Activated T-cell treated with anti-CD3 and anti-CD28 coated beads, Interleukin-2, amount 50 U/mL, for 24 hours (primary cell): ENCODE measurements at regions not wholly inside any gene's neighbourhood (a gene's known extent, or its start where the extent isn't known, plus 50 kb on each side); places are given as distances from the start of the nearest gene placed in this dataset.
"Not testable (repeated sequence)": the region's sequence is repeated elsewhere in the genome, so short reads cannot be mapped to it uniquely, and the experiment has no call there.

ENCODE experiments used
- DNase-seq: peaks from one replicate; pipeline ENCODE4 v3.0.0-alpha.2; 2020
- H3K27ac Mint-ChIP-seq: 2 replicates; pipeline ENCODE4 v1.8.0; 2020; ENCODE audit warnings: mild to moderate bottlenecking, mixed read lengths
- H3K27me3 Mint-ChIP-seq: 2 replicates; pipeline ENCODE4 v1.8.0; 2020; ENCODE audit warnings: mixed read lengths
- H3K36me3 Mint-ChIP-seq: 2 replicates; pipeline ENCODE4 v1.8.0; 2020; ENCODE audit warnings: low read depth, mixed read lengths
- H3K4me1 Mint-ChIP-seq: 2 replicates; pipeline ENCODE4 v1.8.0; 2020; ENCODE audit warnings: low read depth, mixed read lengths
- H3K4me3 Mint-ChIP-seq: 2 replicates; pipeline ENCODE4 v1.8.0; 2020; ENCODE audit warnings: mild to moderate bottlenecking, moderate library complexity, mixed read lengths
- H3K9me3 Mint-ChIP-seq: 2 replicates; pipeline ENCODE4 v1.8.0; 2020; ENCODE audit warnings: mixed read lengths

DNA sequence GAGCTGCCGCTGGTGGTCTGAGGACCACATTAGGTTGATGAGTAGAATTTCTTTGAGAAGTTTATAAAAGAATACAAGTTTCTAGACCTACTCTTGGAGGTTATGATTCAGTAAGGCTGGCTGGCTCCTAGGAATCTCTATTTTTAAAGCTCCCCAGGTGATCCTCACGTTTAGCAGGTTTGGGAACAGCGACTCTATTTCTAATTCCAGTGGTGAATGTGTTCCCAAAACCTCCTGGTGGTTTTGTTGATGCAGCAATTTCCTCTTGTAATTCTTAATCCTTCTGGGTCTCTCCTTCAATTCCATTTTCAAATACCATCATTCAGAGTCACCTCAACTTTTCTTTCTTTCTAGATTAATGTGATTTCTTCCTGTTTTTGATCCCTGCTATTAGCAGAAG lies 215.9 kb upstream of the RFX3 start:
- Mint-ChIP-seq H3K4me1 (peaks cover 36% of the 10 kb centered on the region), H3K4me3 (no peak overlapping the region), H3K9me3 (peaks cover 6% of the 10 kb centered on the region), H3K27ac (no peak overlapping the region), H3K27me3 (peaks cover 7% of the 10 kb centered on the region), H3K36me3 (peaks cover 3% of the 10 kb centered on the region)
- no peak for DNase-seq

DNA sequence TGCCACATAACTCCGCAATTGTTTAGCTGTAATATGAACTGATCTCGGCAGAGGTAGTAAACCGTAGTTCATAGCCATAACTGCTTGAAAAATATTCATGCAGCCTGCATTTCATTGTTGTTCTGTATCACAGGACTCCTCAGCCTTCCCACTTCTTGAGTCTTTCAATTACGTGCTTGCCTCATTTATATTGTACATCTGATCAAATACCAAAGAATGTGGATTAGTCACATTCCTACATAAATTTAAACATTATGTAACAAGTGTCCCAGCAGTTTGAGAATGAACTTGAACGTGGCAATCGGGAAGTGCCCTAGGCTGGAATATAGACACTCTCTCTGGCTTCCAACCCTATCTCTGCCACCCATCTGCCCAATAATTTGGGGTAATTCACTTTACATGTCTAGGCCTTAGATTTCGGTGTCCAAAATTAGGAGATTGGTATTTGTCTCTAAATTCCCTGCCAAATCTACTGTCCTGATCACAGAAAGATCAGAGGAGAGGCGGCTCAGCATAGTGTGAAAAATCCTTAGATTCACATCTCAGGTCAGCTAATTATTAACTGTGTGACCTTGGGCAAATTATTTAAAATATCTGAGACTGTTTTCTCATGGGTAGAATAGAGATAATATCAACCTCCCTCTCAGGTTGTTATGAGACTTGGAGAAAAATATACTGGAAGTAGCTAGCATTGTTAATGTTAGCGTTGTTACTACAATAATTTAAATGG lies 215.1 kb upstream of the RFX3 start:
- peaks cover 3% of the 10 kb centered on the region for H3K9me3 Mint-ChIP-seq
- H3K27me3 Mint-ChIP-seq = peaks cover 7% of the 10 kb centered on the region
- no peak overlapping the region for H3K4me3 Mint-ChIP-seq
- H3K36me3 Mint-ChIP-seq = no peaks in the 10 kb centered on the region
- DNase-seq = no peak
- peaks cover 30% of the 10 kb centered on the region for H3K4me1 Mint-ChIP-seq
- no peak overlapping the region for H3K27ac Mint-ChIP-seq

DNA sequence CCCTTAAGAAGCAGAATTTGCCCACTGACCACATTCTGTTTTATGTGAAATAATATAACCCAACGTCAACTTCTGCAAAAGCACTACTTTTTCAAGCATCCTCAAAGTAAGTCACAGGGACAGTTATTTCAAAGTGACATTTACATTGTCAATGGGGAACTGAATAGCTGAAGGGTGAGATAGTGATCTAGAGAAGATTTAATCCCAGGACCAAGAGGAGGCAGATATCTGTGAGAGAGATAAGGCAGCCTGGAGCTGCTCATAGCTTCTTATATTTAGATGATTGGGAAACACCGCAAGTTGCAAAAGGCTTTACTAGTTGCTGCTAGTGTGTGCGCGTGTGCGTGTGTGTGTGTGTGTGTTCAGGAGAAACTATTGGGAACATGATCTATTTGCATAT lies 210.4 kb upstream of the RFX3 start:
- Mint-ChIP-seq H3K36me3 (no peaks in the 10 kb centered on the region), H3K4me1 (peaks cover 30% of the 10 kb centered on the region), H3K4me3 (no peak overlapping the region), H3K9me3 (no peaks in the 10 kb centered on the region), H3K27ac (no peak overlapping the region), H3K27me3 (peaks cover 3% of the 10 kb centered on the region)
- DNase-seq = no peak

DNA sequence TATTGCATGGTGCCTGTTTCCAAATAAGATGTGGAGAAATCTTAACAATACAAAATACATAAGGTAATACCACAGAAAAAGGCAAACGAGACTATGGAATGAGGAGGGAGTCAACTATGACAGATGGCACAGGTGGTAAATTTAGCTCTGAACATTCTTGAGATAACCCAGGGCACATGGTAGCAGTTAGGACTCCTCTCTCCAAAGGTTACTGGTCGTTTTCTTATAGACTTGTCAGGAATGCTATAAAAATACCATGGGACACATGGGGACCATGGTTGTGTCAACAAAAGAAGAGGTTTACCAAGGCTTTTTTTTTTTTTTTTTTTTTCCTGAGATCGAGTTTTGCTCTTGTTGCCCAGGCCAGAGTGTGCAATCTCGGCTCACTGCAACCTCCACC lies 209.4 kb upstream of the RFX3 start:
- DNase-seq = no peak
- no peaks in the 10 kb centered on the region for H3K9me3 Mint-ChIP-seq
- H3K27me3 Mint-ChIP-seq = no peaks in the 10 kb centered on the region
- no peaks in the 10 kb centered on the region for H3K36me3 Mint-ChIP-seq
- H3K27ac Mint-ChIP-seq = no peak overlapping the region
- no peak overlapping the region for H3K4me3 Mint-ChIP-seq
- peaks cover 39% of the 10 kb centered on the region for H3K4me1 Mint-ChIP-seq

DNA sequence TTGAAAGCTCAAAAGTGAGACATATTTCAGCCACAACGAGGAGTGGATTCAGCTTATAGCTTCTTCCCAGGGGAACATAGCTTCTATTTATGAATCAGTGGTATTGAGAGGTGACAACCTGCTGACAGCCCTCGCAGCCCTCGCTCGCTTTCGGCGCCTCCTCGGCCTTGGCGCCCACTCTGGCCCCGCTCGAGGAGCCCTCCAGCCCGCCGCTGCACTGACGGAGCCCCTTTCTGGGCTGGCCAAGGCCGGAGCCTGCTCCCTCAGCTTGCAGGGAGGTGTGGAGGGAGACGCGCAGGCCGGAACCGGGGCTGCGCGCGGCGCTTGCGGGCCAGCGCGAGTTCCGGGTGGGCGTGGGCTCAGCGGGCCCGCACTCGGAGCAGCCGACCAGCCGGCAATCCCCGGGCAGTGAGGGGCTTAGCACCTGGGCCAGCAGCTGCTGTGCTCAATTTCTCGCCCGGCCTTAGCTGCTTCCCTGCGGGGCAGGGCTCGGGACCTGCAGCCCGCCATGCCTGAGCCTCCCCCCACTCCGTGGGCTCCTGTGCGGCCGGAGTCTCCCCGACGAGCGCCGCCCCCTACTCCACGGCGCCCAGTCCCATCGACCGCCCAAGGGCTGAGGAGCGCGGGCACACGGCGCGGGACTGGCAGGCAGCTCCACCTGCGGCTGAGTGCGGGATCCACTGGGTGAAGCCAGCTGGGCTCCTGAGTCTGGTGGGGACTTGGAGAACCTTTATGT lies 207.9 kb upstream of the RFX3 start:
- H3K36me3 Mint-ChIP-seq, H3K9me3 Mint-ChIP-seq, H3K27me3 Mint-ChIP-seq: not testable (repeated sequence)

GRCh38 chr9:3733039-3733408 lies 207.2 kb upstream of the RFX3 start:
- no peak for DNase-seq
- Mint-ChIP-seq H3K9me3 (no peaks in the 10 kb centered on the region), H3K4me3 (no peak overlapping the region), H3K27me3 (no peaks in the 10 kb centered on the region), H3K27ac (peak overlapping the region; percentile 39), H3K36me3 (no peaks in the 10 kb centered on the region), H3K4me1 (peaks cover 36% of the 10 kb centered on the region)

More for the DNA sequence above, 207.9 kb upstream of the RFX3 start:
- DNase-seq, H3K4me3 Mint-ChIP-seq: not testable (repeated sequence)
- peak overlapping the region; percentile 23 for H3K27ac Mint-ChIP-seq
- H3K4me1 Mint-ChIP-seq = peaks cover 36% of the 10 kb centered on the region

DNA sequence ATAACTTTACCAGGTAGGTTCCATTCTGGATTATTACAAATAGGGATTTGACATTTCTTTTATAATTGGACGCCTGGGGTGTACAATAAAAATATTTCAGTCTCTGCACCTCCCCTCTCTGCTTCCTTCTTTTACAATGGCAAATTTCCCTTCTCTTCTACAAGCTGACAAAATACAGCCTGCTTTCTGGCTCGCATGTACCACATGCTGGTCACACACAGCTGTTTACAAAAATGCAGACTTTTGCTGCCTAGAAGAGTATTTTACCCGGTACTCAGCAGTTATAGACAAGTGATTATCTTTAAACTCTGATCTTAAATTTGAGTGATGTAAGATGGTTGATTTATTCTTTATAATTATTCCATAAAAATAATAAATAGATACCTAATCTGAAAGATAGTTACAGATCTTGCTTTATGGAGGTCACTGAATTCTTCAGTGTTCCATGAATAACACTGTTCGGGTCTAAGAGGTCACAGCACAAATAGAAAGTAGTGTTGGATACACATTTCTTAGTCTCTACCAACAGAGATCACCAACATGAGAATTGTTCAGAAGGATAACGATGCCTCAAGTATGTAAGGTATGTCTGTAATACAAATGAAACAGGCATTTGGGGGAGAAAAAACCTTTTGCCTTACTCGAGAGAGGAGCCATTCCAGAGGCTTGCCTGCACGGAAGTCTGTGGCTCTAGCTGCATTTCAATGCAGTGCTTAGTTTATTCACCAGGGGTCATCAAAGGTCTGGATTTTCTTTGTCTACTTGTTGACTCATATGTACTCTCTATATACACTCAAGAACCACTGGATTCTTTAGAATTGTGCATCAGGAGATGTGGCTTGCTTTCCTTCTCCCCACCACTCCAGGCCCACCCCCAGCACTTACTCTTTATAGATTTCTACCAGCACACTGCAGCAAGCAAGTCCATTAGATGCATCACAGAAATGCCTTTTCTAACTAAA lies 206.6 kb upstream of the RFX3 start:
- Mint-ChIP-seq H3K4me1 (peaks cover 36% of the 10 kb centered on the region), H3K4me3 (peak overlapping the region; percentile 32), H3K36me3 (no peaks in the 10 kb centered on the region), H3K9me3 (no peaks in the 10 kb centered on the region), H3K27me3 (no peaks in the 10 kb centered on the region), H3K27ac (peak overlapping the region; percentile 39)
- peak; percentile 51 for DNase-seq

GRCh38 chr9:3730511-3730922 lies 204.7 kb upstream of the RFX3 start:
- Mint-ChIP-seq H3K4me1 (peaks cover 28% of the 10 kb centered on the region), H3K27me3 (no peaks in the 10 kb centered on the region), H3K9me3 (no peaks in the 10 kb centered on the region), H3K27ac (peak overlapping the region; percentile 86), H3K4me3 (no peak overlapping the region), H3K36me3 (no peaks in the 10 kb centered on the region)
- DNase-seq = no peak

DNA sequence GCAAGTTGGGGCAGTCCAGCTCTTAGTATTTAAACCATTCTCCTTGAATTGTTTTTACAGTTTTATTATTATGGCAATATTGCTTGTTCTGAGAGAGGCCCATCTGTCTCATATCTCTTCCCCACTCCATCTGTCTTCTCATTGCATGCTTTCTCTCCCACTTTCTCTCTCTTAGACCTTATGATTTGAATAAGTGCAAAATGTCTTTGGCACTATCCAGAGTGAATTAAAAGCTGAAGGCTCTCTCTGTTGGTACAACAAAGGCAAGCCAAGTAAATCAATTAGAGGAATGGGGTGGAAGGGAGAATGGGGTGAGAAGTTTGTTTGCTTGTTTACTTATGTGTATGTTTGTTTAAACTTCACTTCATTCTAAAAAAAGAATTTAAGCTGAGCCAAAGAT lies 195.3 kb upstream of the RFX3 start:
- Mint-ChIP-seq H3K9me3 (no peaks in the 10 kb centered on the region), H3K4me1 (peaks cover 2% of the 10 kb centered on the region), H3K27me3 (no peaks in the 10 kb centered on the region), H3K4me3 (no peak overlapping the region), H3K36me3 (no peaks in the 10 kb centered on the region), H3K27ac (no peak overlapping the region)
- DNase-seq = no peak

DNA sequence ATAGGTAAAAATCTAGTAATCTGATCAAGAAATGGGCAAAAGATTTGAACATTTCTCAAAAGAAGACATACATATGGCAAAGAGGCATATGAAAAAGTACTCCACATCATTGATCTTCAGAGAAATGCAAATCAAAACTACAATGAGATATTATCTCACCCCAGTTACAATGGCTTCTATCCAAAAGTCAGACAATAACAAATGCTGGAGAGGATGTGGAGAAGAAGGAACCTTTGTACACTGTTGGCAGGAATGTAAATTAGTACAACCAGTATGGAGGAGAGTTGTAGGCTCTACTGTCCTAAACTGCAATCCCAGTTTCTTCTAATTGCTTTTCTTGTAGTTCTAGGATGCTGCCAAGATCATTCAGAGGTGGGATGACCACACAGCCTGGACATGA lies 193.5 kb upstream of the RFX3 start:
- Mint-ChIP-seq H3K9me3 (no peaks in the 10 kb centered on the region), H3K4me1 (peaks cover 2% of the 10 kb centered on the region), H3K4me3 (no peak overlapping the region), H3K27me3 (peaks cover 5% of the 10 kb centered on the region), H3K36me3 (no peaks in the 10 kb centered on the region), H3K27ac (no peak overlapping the region)
- no peak for DNase-seq

GRCh38 chr9:3716415-3716814 lies 190.6 kb upstream of the RFX3 start:
- Mint-ChIP-seq H3K27ac (no peak overlapping the region), H3K36me3 (no peaks in the 10 kb centered on the region), H3K9me3 (no peaks in the 10 kb centered on the region), H3K4me3 (no peak overlapping the region), H3K4me1 (peaks cover 2% of the 10 kb centered on the region), H3K27me3 (peaks cover 11% of the 10 kb centered on the region)
- no peak for DNase-seq

DNA sequence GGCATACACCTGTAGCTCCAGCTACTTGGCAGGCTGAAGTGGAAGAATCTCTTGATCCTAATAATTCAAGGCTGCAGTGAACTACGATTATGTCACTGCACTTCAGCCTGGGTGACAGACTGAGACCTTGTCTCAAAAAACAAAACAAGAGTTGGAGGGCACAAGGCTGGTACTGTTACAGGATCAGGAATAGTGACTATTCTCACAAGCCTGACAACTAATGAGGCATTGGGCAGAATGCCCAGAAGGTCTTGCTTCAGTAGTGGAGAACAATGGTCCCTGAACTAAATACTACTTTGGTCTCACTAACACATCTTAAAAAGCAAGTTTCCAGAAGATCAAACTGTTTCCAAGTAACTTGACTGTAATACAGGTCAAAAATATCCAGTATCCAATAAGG lies 182.9 kb upstream of the RFX3 start:
- Mint-ChIP-seq H3K27ac (no peak overlapping the region), H3K27me3 (peaks cover 15% of the 10 kb centered on the region), H3K9me3 (no peaks in the 10 kb centered on the region), H3K4me1 (no peaks in the 10 kb centered on the region), H3K4me3 (no peak overlapping the region), H3K36me3 (no peaks in the 10 kb centered on the region)
- DNase-seq = no peak

DNA sequence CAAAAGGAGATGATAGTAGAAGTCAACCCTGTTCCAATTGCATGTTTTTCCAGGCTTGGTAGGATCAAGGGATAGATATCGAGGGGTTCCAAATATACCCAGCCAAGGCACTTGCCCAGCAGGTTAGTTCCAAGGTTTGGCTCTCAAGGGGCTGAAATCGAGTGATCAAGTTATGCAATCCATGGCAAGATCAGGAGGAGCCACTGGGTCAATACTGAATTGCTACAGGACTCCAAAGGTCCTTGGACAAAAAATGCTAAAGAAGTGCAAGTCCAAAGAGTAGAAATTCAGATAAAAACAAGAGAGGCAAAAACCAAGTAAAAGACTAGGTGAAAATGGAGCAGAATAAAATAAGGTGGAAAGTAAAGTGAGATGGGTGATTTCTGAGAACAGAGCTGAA lies 179.1 kb upstream of the RFX3 start:
- no peaks in the 10 kb centered on the region for H3K4me1 Mint-ChIP-seq
- H3K9me3 Mint-ChIP-seq = no peaks in the 10 kb centered on the region
- no peak overlapping the region for H3K4me3 Mint-ChIP-seq
- peaks cover 32% of the 10 kb centered on the region for H3K27me3 Mint-ChIP-seq
- H3K36me3 Mint-ChIP-seq = no peaks in the 10 kb centered on the region
- DNase-seq = no peak
- no peak overlapping the region for H3K27ac Mint-ChIP-seq

- no peaks in the 10 kb centered on the region for H3K4me1 Mint-ChIP-seq
- no peak for DNase-seq
- no peak overlapping the region for H3K4me3 Mint-ChIP-seq
- peaks cover 49% of the 10 kb centered on the region for H3K27me3 Mint-ChIP-seq
- H3K36me3 Mint-ChIP-seq = no peaks in the 10 kb centered on the region
- no peak overlapping the region for H3K27ac Mint-ChIP-seq
- no peaks in the 10 kb centered on the region for H3K9me3 Mint-ChIP-seq
Measured at GRCh38 chr9:3700772-3701171, 175.0 kb upstream of the RFX3 start.
